HG03060 (cell line): ENCODE measurements at regions not wholly inside any gene's neighbourhood (a gene's known extent, or its start where the extent isn't known, plus 50 kb on each side); places are given as distances from the start of the nearest gene placed in this dataset.

ENCODE experiments used
- ATAC-seq: cut with Tn5 transposase; IDR thresholded peaks from one replicate; pipeline ENCODE4 v1.9.1; 2021; ENCODE audit warnings: low read depth, moderate number of reproducible peaks; ENCODE audit not compliant: unreplicated experiment

DNA sequence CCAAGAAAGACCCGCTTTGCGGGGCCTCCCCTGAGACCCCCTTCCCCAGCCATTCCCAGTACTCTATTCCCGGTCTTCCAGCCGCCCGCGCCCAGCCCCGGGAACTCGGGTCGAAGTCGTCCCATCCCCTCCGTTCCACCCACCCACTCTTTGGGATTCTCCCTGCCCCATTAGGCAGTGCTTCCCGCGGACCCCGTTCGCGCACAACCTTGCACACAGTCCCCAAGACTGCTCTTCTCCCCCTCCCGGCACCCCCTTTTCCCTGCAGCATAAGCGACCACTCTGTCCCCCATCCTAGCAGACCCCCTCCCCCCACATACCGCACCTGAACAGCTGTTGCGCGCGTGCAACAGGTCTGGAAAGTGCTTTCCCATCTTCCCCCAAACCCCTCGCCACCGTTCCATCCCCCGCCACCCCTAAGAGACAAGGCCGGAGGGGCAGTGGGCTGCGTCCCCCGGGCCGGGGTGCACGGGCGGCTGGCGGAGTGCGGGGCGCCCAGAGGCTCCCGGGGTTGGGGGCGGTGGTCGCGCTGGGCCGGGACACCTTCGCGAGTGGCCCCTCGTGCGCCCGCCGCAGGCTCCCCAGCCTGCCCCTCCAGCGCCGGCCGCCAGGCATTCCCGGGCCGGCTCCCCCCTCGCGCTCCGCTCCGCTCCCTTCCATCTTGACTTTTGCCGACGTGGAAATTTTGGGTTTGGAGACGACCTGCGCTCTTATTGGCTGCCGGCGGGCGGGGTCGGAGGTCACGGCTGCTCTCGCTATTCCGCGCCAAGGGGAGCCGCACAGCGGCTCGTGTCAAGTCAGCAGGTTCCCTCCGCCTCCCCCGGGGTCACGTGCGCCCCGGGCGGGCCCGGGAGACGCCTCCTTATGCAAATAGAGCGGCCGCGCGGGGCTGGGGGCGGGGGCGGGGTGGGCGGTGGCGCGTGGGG is 201.2 kb upstream of the NFE2L3 start:
- peak; percentile 39 for ATAC-seq

DNA sequence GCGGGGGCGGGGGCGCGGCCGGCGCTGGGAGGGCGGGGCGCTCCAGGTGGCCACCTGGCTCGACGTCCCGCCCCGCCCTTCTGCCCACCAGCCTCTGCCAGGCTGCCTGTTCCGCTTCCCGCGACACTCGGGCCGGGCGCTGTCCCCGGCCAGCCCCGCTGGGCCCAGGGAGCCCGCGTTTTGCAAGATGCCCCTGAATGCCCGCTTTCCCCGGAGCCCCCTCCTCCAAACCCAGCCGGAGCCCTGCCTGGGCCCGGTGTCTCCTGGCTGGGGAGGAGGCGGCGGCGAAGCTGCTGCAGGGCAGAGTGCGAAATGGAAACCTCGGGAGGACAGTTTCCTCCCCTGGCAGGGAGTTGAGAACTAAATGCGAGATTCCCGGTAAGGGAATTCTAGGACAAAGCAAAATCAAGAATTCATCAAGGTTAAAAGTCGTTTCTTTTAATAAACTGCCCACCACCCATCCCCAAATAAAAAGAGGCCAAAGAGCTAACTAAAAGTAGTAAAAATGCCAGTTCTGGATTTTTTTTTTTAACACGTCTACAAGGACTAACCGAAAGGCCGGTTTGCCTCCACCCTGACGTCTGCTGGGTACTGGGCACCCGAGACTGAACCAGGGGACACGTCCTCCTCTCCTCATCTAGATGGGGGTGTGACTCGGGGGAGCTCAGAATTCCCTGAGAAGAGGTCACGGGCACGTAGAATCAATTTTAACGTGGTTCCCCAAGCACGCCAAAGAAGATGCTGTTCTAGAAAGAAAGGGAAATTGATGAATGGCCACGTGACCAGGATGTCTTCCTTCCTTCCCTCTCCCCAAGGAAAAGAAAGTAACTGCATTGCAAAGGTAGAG is 200.4 kb upstream of the NFE2L3 start:
- ATAC-seq = peak; percentile 25

DNA sequence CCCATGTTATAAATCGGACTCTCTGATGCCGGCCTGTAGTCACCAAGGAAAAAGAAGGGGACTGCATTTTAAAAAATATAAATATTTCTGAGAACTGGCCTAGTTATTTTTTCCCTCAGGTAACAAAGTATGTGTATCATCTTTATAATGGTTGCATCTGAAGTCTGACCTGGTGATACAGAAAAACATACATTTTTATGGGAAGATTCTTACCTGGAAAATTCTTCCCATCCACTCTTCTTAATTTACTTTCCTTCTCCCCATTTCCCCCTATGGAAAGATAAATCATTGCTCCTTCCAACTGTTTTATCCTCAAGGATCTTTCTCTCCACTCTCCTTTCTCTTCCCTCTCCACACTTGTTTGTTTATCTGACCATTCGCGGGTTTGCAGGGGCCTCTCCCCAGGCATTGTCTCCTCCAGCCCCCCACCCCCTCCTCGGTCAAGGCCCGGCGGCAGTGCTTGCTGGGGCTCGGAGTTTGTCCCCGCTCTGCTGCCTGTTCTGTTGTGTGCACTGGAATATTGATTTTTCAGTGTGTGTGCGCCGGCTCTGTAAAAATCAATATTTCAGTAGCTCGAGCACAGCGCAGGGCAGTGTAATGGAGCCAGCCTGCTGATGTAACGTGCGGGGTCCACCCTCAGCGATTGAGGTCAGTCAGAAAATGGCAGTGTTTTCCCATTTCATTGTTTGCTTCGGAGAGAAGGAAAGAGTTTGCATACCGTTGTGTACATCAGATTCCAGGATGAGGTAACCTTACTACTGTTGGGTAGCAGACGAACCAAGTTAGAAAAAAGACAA is 199.5 kb upstream of the NFE2L3 start:
- ATAC-seq = no peak

DNA sequence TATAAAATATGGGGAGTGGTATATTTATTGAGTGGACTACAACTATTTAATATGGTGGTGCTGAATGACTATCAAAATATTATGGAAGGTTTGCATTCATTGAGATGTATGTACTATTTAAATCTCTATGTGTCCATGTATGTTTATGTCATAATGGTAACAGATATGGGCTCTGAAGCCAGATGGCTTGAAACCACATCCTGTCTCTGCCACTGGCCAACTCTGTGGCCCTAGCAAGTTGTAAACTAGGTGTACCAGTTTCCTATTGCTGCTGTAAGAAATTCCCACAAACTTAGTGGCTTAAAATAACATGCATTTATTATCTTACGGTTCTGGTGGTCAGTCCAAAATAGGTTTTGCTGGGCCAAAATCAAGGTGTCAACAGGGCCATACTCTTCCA is 198.1 kb upstream of the NFE2L3 start:
- no peak for ATAC-seq

DNA sequence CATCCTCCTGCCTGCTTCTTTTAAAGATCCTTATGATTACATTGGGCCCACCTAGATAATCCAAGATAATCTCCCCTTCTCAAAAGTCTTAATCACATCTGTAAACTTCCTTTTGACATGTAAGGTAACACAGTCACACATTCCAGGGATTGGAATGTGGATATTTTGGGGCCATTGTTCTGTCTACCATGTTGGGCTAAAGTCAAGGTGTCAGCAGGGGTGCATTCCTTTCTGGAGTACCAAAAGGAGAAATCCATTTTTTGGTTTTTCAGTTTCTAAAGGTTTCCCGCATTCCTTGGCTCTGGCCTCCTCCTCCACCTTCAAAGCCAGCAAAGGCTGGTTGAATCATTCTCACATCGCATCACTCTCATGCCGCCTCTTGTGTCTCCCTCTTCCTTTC is 197.6 kb upstream of the NFE2L3 start:
- no peak for ATAC-seq

DNA sequence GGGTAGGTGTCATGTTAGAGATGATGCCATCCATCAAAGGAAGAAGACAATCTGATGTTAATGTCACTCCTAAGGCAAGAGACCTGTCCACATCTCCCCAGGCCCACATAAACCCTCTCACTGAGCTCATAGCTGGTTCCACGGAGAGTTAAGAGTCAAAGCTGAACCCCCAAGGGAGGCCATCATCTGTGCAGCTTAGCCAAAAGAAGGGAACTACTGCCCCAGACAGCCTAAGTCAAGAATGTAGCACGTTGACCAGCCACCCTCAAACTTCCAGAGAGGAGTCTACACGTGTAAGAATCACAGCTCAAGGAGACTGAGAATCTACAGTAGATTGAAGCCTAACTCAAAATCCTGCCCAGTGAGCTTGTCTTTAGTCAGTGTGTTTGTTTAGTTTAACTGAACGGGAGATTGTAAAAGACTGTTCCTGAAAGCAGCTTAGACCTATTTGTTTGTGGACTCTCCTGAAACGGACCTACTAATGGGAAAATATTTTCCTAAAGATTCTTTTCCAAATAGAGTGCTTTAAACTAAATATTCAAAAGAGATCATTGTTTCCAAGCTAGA is 192.7 kb upstream of the NFE2L3 start:
- ATAC-seq = no peak

DNA sequence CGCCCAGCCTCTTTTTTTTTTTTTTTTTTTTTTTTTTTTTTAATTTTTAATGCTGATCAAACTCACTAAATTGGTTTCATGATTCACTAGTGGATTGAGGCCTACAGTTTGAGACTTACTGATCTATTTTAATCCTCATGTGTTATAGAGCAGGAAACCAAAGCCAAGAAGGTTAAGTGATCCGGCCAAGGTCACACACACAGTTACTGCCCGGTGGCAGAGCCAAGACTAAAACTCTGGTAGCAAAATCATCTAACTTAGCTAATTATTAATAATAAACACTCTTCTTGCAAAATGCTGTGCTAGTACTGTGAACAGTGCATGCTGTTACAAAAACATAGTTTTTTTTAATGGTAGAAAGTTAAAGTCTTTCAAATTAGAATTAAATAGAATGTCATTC is 188.3 kb upstream of the NFE2L3 start:
- ATAC-seq = no peak

DNA sequence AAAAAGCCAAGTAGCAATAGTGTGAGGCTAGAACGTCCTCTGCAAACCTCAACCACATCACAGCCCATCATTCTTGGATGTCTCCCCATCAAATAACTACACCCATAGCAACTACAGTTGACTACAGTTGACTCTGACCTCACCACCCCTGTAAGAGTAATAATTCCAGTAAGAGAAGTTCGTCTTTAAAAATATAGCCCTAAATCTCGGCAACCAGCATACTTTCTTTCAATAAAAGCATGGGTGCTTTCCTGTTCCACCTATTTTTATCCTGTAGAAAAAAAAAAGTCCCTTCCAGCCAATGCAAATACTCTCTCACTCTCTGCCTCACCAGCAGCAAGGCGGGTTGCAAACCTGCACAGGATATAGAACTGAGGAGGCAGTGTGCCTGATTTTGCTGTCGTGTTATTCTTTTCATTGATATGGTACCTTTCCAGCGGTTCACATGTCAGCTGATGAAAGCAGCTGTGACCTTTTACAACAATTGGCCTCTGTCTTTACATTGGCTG is 187.5 kb upstream of the NFE2L3 start:
- ATAC-seq = peak; percentile 22

DNA sequence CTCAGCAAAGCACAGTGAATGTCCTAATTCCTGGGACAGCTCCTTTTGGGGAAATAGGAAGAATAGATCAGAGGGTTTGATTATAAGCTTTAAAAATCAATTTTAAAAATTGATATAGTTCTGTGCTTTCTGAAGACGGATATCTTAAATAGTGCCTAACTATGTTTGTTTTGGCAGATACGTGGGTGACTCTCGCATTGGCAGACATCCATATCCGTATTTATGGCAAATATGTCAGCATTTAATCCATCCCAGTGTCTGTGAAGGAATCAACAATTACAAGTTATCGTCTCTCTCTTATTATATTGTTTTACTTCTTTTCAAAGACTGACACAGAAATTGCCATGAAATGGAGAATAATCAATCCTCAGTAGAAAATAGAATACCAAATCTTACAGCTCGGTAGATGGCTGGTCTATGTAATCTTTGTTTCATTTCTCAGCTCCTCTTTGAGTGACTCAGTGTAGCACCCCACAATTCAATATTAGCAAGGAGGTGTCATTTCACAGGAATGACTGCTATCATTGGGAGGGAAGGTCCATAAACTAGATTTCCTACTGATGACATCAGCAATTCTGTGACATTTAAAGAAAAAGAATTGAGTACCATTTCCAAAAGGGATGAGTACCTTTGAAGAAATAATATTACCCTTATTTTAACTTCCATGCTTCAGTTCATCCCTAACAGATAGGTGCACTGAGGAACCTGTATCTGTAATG is 186.4 kb upstream of the NFE2L3 start:
- no peak for ATAC-seq

DNA sequence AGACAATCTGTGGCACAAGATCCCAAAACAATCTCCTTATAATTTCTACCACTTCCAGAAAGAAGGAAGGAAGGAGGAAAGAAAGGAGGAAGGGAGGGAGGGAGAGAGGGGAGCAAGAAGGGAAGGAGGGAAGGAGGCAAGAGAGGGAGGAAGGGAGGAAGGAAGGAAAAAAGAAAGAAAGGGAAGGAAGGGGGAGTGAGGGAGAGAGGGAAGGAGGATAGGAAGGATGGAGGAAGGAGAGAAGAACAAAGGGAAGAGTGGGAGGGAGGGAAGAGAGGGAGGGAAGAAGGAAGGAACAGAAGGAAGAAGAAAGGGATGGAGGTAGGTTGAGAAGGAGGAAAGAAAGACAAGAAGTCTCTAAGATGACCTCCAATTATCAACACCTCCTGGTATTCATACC is 185.5 kb upstream of the NFE2L3 start:
- no peak for ATAC-seq

DNA sequence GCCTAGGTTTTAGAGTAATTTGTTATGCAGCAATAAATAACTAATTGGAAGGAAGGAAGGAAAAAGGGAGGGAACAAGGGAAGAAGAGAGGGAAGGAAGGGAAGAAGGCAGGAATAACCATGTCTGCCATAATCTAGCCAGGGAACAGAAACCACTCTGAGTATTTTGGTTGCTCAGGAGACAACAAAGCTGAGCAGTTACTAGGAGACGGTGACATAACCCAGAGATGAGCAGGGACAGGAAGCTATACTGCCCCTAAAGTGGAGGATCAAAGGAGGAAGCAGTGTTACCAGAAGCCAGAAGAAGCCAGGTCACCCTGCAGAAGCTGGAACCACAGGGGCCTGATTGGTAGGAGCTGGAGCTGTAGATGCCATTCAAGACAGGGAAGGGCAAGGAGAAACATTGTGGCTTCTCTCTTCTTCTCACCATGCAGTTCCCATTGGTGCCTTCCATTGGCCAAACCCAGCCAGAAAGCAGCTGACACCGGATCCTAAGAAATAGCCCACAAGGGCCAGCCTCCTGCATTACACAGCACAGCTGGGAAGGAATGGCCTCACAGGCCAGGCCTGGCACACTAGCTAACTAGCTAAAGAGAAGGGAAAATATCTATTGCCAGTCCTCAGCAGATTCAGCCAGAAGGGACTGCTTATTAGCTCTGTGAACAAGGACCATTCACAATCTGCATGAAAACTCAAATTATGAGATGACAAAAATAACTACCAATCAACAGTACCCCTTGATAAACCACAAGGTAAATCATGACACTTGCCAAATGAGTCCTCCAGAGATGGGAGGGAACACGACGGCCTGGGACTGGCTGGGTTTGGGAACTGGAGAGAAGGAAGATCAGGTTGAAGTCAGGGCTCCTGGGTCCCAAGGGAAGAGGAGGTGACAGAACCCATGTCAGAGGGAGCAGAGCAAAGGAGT is 184.5 kb upstream of the NFE2L3 start:
- ATAC-seq = peak; percentile 6

DNA sequence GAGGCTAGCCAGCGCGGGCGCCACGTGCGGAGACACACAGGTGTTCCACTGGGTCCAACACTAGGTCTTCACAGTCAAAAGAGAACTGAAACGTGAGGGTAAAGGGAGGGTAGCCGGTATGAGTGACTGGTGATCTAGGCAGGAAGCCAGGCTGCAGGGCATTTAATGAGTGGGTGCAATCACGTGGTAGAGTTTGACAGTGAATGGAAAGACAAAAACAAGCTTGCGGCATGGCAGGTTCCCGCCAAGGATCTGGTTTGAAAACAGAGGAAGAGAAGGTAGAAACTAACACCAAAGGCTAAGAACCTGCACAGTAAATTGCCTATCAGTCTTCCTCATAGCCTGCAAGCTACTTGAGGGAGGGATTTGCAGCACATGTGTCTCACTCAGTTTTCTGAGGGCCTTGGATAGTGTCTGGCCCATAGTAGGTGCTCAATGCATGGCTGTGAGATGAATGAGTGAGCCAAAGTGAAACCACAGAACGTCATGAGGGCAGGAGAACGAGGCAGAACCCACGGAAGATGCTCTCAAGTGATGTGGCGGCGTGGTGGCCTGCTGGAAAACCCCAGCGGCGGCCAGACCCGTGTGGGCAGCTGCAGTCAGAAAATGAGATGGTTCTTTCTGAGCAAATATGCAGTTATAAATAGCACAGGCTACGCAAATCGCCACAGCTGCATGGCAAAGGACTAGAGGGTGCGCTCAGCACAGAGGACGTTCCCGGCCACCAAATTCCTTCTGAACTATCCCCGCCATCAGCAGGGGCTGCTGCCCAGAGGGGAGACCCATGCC is 183.6 kb upstream of the NFE2L3 start:
- ATAC-seq = peak; percentile 52

DNA sequence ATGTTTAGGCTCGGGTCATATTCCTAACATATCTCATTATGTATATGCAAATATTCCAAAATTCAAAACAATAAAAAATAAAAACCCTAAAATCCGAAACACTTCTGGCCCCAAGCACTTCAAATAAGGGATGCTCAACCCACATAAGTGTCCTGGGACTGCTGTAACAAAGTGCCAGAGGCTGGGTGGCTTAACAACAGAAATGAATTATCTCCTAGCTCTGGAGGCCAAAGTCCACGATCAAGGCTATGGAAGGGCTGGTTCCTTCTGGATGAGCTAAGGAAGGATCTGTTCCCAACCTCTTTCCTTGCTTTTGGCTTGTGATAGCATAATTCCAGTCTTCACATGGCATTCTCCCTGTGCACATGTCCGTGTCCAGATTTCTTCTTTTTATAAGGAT is 181.6 kb upstream of the NFE2L3 start:
- no peak for ATAC-seq

DNA sequence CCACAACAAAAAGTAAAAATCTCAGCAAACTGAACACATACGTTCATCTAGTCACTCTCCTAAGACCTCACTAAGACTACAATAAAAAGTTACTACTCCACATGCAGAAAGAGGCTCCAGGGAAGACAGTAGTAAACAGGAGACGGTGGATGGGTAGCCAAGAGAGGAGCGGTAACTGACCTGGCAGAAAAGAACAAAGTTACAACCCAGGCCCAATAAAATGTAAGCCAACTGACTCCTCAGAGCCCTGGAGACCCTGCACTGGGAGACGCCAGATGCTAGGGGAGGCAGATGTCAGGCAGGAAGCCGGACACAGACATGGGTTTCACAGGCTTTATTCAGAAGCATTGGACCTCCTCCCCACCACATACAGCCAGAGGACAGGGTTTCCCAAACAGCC is 181.1 kb upstream of the NFE2L3 start:
- ATAC-seq = no peak

DNA sequence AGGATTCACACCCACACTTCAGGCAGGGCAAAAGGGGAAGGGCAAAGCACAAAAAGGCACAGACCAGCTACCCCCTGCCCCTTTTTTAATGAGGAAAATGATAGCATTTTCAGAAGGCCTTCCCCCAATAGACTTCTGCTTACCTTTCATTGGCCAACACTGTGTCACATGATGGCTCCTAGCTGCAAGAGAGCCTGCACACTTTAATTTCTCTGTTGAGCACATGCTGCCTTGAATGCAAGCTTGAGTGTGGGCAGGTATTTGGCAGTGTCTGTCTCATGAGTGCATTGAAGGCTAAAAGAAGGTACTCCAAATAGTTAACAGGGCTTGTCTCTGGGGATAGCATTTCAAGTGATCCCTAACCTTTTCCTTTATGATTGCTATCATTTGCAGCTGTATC is 175.4 kb upstream of the NFE2L3 start:
- ATAC-seq = no peak

DNA sequence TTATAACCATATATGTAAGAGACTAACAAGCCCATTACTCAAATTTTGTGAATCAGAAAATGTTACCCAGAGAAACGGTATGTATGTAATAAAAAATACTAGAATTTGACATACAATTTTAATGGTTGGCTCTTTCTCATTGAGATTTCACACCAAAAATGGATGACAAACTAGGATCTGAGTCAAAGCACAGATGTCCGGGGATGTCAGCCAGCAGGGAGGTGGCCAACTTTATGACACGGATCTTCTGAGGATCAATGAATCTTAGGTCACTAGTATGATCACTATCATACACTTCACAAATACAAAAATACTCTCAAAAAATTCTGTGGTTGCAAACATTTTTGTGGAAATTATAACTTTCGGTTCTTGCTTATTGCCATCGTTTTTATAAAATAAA is 173.5 kb upstream of the NFE2L3 start:
- no peak for ATAC-seq

DNA sequence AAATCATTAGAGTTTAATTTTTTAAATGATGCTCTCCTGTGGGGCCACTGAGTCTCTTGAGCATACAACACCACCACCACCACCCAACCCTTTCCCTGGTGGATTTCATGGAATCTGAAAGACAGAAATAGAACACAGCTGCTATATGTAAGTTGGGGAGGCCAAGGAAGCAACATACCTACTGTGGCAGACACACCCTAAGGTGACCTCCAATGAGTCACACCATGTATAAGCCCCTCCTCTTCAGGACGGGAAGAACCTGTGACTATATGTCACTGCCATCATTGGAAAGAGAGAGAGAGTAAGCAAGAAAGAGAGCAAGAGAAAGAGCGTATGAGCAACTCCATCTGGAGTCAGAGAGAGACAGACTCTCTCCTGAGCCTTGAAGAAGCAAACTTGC is 172.4 kb upstream of the NFE2L3 start:
- no peak for ATAC-seq

DNA sequence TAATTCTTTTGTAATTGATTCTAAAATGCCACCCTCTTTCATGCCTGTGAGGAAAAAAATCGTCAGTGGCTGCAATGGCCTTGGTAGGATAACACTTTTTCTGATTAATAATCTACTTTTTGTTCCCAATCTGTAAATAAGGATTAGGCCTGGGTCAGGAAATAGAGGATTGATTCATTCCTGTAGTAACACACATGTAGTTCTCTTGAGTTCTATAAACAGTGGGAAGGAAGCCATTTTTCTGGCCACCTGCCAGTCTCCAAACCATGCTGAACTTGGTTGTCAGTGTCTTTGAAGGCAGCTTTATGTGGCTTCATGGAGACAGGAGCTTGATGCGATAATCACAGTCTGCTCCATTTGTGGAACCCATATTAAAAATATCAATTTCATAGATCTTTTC is 169.3 kb upstream of the NFE2L3 start:
- no peak for ATAC-seq
